Uterus (tissue), 3 donors: ENCODE measurements at regions not wholly inside any gene's neighbourhood (a gene's known extent, or its start where the extent isn't known, plus 50 kb on each side); places are given as distances from the start of the nearest gene placed in this dataset.

Source experiments
- DNase-seq, 2 donors: peaks; one replicate each; pipeline ENCODE4 v3.0.0-alpha.2; 2019 to 2020
- H3K27ac ChIP-seq, 2 donors: fragments of 200-600 bp; sonication (generic); 1 replicate in 1 of 2; 2 replicates in 1 of 2; pipeline ENCODE4 v1.5.1; 2016 to 2018
- H3K27me3 ChIP-seq, 2 donors: fragments of 200-600 bp; sonication (generic); one replicate each; pipeline ENCODE4 v1.5.1; 2018 to 2019; ENCODE audit warnings: control low read depth in 1 of 2
- H3K36me3 ChIP-seq, 2 donors: fragments of 200-600 bp; sonication (generic); one replicate each; pipeline ENCODE4 v1.5.1; 2019; ENCODE audit warnings: control low read depth in 1 of 2
- H3K4me1 ChIP-seq, 2 donors: fragments of 200-600 bp; sonication (generic); one replicate each; pipeline ENCODE4 v1.5.1; 2018 to 2019; ENCODE audit warnings: control low read depth in 1 of 2
- H3K4me3 ChIP-seq, 2 donors: fragments of 200-600 bp; sonication (generic); 1 replicate in 1 of 2; 2 replicates in 1 of 2; pipeline ENCODE4 v1.5.1; 2018 to 2019; ENCODE audit warnings: mild to moderate bottlenecking in 1 of 2
- H3K9me3 ChIP-seq, 2 donors: fragments of 200-600 bp; sonication (generic); one replicate each; pipeline ENCODE4 v1.5.1; 2019; ENCODE audit warnings: control low read depth in 1 of 2
- POLR2A ChIP-seq, 2 donors: fragments of 450-650 bp; IDR thresholded peaks; one replicate each; pipeline ENCODE4 v1.6.1; 2016; ENCODE audit warnings: antibody characterized with exemption in 2 of 2, mild to moderate bottlenecking in 1 of 2, moderate library complexity in 1 of 2
- intact Hi-C: fragments of 100-400 bp; cut with DNase I; formaldehyde crosslinking; loops from one replicate; pipeline ENCODE4 v1.15.1; 2023; ENCODE audit warnings: low total_unique reads
- TF ChIP-seq, protein P1 (sequence below), 4 experiments: fragments of 200-600 bp in 2 of 4; fragments of 450-650 bp in 2 of 4; sonication (generic) in 2 of 4; IDR thresholded peaks; one replicate each; pipeline ENCODE4 v1.5.1; 2016 to 2019; ENCODE audit warnings: antibody characterized with exemption in 4 of 4, mild to moderate bottlenecking in 2 of 4, moderate library complexity in 1 of 4
- donor health status: DM: yes; HTN: yes; CAD: no.

DNA sequence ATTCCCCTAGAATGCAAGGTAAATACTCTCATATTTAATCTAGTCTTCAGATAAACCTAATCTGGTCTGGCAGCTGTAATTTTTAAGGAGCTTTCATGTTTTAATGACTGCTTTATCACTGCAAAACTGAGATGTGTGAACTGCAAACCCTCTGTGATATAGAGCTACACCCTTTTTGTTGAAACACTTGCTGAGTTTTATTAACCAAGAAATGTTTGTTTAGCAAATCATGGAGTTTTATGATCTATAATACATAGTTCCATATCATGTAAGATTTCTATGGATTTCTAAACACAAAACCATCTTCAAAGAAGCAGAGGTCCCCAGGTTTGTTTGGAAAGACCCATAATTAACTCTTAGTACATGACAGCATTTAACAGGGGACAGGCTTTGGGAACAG is 126.4 kb downstream of the BTC start:
- Histone ChIP-seq H3K4me1 (no peaks in the 10 kb centered on the region), H3K27me3 (no peaks in the 10 kb centered on the region), H3K36me3 (no peaks in the 10 kb centered on the region), H3K9me3 (no peaks in the 10 kb centered on the region), H3K27ac (no peak overlapping the region), H3K4me3 (no peak overlapping the region)
- intact Hi-C loops, result no loop called here
- no peak for DNase-seq
- TF ChIP-seq POLR2A (IDR thresholded peaks at IDR 0.05), result no peak
- TF ChIP-seq, protein P1, sequence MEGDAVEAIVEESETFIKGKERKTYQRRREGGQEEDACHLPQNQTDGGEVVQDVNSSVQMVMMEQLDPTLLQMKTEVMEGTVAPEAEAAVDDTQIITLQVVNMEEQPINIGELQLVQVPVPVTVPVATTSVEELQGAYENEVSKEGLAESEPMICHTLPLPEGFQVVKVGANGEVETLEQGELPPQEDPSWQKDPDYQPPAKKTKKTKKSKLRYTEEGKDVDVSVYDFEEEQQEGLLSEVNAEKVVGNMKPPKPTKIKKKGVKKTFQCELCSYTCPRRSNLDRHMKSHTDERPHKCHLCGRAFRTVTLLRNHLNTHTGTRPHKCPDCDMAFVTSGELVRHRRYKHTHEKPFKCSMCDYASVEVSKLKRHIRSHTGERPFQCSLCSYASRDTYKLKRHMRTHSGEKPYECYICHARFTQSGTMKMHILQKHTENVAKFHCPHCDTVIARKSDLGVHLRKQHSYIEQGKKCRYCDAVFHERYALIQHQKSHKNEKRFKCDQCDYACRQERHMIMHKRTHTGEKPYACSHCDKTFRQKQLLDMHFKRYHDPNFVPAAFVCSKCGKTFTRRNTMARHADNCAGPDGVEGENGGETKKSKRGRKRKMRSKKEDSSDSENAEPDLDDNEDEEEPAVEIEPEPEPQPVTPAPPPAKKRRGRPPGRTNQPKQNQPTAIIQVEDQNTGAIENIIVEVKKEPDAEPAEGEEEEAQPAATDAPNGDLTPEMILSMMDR (IDR thresholded peaks at IDR 0.05), result no peak

DNA sequence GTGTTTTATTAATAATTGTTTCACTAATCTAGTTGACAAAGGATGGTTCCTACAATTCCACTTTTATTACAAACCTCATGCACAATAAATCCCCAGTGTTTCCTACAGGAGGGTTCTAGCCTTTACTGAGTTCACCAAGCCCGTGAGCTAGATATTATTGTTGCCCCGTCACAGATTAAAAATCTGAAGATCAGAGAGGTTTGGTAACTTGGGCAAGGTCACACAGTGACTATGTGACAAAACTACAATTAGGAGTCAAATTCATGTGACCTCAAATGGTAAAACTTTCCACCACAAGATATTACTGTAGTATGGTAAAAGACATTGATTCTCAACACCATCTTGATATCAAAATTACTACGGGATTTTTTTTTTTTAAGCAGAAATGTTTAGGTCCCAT is 124.6 kb downstream of the BTC start:
- Histone ChIP-seq H3K9me3 (no peaks in the 10 kb centered on the region), H3K36me3 (no peaks in the 10 kb centered on the region), H3K4me3 (no peak overlapping the region), H3K27ac (no peak overlapping the region), H3K4me1 (no peaks in the 10 kb centered on the region), H3K27me3 (no peaks in the 10 kb centered on the region)
- TF ChIP-seq, protein P1 (IDR thresholded peaks at IDR 0.05), result no peak
- TF ChIP-seq POLR2A (IDR thresholded peaks at IDR 0.05), result no peak
- DNase-seq, result no peak
- intact Hi-C loops, result no loop called here

DNA sequence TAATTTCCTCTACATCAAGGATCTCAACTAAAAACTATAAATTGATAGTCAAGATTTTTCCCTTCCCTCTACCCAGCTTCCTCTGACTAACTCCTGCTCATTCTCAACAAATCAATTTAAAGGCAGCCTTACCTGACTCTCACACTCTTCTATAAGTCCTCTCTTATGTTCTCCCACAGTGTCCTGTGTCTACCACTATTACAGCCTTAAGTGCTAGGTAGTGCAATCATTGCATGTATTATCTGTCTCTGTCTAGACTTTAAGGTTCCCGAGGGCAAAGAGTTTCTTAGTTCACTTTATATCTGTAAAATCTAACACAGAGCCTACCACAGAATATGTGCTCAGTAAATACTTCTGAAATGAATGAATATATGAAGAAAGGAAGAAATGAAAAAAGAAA is 123.7 kb downstream of the BTC start:
- no peaks in the 10 kb centered on the region for H3K27me3 ChIP-seq
- TF ChIP-seq, protein P1 (IDR thresholded peaks at IDR 0.05), result no peak
- TF ChIP-seq POLR2A (IDR thresholded peaks at IDR 0.05), result no peak
- DNase-seq, result no peak
- H3K36me3 ChIP-seq, result no peaks in the 10 kb centered on the region
- H3K9me3 ChIP-seq, result no peaks in the 10 kb centered on the region
- intact Hi-C loops, result no loop called here
- no peak overlapping the region for H3K27ac ChIP-seq
- H3K4me3 ChIP-seq, result no peak overlapping the region
- H3K4me1 ChIP-seq, result no peaks in the 10 kb centered on the region

DNA sequence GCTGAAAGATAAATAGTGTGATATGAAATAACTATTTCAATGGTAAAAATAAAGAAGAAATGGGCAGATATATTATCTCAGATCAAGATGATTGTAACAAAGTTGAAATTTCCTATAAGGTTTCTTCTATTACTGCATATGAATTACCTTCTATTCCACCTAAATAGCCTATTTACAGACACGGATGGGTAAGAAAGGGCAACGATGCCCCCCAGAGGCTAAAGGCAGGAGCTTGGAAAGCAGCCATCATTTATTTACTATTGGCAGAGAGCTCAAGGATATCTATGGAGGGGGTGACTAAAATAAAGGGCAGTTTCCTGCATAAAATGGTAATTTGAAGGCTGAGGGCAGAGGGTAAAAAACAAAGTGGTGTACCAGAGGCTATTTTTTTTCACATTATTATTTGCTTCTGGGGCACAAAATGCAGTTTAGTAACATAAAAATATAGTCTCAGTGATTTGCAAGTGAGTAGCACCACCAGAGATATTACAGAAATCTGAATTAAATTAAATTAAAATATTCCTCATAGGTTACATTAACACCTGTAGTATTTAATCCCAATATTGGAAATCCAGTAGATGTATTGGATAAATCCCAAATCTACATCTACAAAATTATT is 123.1 kb downstream of the BTC start:
- DNase-seq, result no peak
- TF ChIP-seq, protein P1 (IDR thresholded peaks at IDR 0.05), result peak in 3 of 4 experiments; percentile 24 to 28 (median 27)
- TF ChIP-seq POLR2A (IDR thresholded peaks at IDR 0.05), result no peak
- intact Hi-C loops, result no loop called here

DNA sequence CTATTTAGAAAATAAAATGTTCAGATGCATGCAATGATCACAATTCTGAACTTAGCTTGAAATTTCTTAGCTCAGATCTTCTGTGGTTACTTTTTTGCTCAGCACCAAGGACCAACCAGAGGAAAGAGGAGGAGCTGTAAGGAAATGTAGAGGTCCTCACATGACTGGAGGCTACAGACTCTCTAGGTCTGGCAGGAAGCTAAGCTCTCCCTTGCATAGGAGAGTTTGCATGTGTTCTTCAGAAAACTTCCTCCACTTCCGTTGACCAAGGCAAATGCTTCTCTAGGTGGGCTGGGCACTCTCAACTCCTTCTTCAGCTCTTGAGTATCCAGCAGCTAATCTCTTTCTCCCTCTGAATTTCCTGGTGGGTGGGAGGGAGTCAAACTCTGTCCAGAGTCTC is 119.6 kb downstream of the BTC start:
- Histone ChIP-seq H3K4me1 (no peaks in the 10 kb centered on the region), H3K27ac (no peak overlapping the region), H3K27me3 (no peaks in the 10 kb centered on the region), H3K9me3 (no peaks in the 10 kb centered on the region), H3K4me3 (no peak overlapping the region), H3K36me3 (no peaks in the 10 kb centered on the region)
- TF ChIP-seq POLR2A (IDR thresholded peaks at IDR 0.05), result no peak
- TF ChIP-seq, protein P1 (IDR thresholded peaks at IDR 0.05), result no peak
- intact Hi-C loops, result no loop called here
- no peak for DNase-seq

More for the DNA sequence above, 123.1 kb downstream of the BTC start:
- no peaks in the 10 kb centered on the region for H3K9me3 ChIP-seq
- H3K36me3 ChIP-seq, result no peaks in the 10 kb centered on the region
- no peaks in the 10 kb centered on the region for H3K4me1 ChIP-seq
- no peak overlapping the region for H3K4me3 ChIP-seq
- H3K27ac ChIP-seq, result no peak overlapping the region
- no peaks in the 10 kb centered on the region for H3K27me3 ChIP-seq
